HG02763 (cell line): ENCODE measurements at regions not wholly inside any gene's neighbourhood (a gene's known extent, or its start where the extent isn't known, plus 50 kb on each side); places are given as distances from the start of the nearest gene placed in this dataset.
"Not testable (repeated sequence)": the region's sequence is repeated elsewhere in the genome, so short reads cannot be mapped to it uniquely, and the experiment has no call there.

Experiments used
- ATAC-seq: cut with Tn5 transposase; IDR thresholded peaks from one replicate; pipeline ENCODE4 v1.9.1; 2021; ENCODE audit warnings: mild to moderate bottlenecking, moderate library complexity; ENCODE audit not compliant: unreplicated experiment

- no peak for ATAC-seq
Observed at GRCh38 chr1:220942278-220942677, 63.0 kb downstream of the HLX start.

- not testable (repeated sequence) for ATAC-seq
Observed at GRCh38 chr1:220942914-220943313, 63.7 kb downstream of the HLX start.

- ATAC-seq: no peak
Observed at GRCh38 chr1:220943319-220943996, 64.2 kb downstream of the HLX start.

GRCh38 chr1:220950576-220950975, 71.3 kb downstream of the HLX start:
- ATAC-seq: no peak

GRCh38 chr1:220952961-220953643, 73.9 kb downstream of the HLX start:
- no peak for ATAC-seq

- no peak for ATAC-seq
Observed at GRCh38 chr1:220954321-220955075, 75.3 kb downstream of the HLX start.

- no peak for ATAC-seq
Observed at GRCh38 chr1:220955116-220955515, 75.9 kb downstream of the HLX start.

GRCh38 chr1:220956501-220957232, 77.4 kb downstream of the HLX start:
- no peak for ATAC-seq

GRCh38 chr1:220957233-220957605, 78.0 kb downstream of the HLX start:
- ATAC-seq: no peak

GRCh38 chr1:220958234-220958633, 79.0 kb downstream of the HLX start:
- ATAC-seq: no peak

- ATAC-seq: no peak
Observed at GRCh38 chr1:220962031-220962751, 82.9 kb downstream of the HLX start.

- ATAC-seq: no peak
Observed at GRCh38 chr1:220966041-220966440, 86.8 kb downstream of the HLX start.

- no peak for ATAC-seq
Observed at GRCh38 chr1:220966473-220966872, 87.2 kb downstream of the HLX start.

- no peak for ATAC-seq
Observed at GRCh38 chr1:220966881-220967611, 87.8 kb downstream of the HLX start.

GRCh38 chr1:220967911-220968310, 88.7 kb downstream of the HLX start:
- ATAC-seq: no peak

GRCh38 chr1:220969281-220969680, 90.0 kb downstream of the HLX start:
- ATAC-seq: not testable (repeated sequence)

- ATAC-seq: no peak
Observed at GRCh38 chr1:220970311-220970710, 91.1 kb downstream of the HLX start.

- no peak for ATAC-seq
Observed at GRCh38 chr1:220971221-220971620, 92.0 kb downstream of the HLX start.

- ATAC-seq: no peak
Observed at GRCh38 chr1:220974431-220974830, 95.2 kb downstream of the HLX start.

GRCh38 chr1:220976390-220976789, 97.1 kb downstream of the HLX start:
- ATAC-seq: no peak
